SU-DHL-6 (cell line): ENCODE measurements at regions not wholly inside any gene's neighbourhood (a gene's known extent, or its start where the extent isn't known, plus 50 kb on each side); places are given as distances from the start of the nearest gene placed in this dataset.

Experiments used
- H2AFZ ChIP-seq: fragments of 200-600 bp; sonication (generic); 2 replicates; pipeline ENCODE4 v1.6.1; 2014; ENCODE audit warnings: low read depth, mild to moderate bottlenecking, moderate library complexity, mixed read lengths, antibody characterized with exemption, low read length; ENCODE audit not compliant: severe bottlenecking
- H3F3A ChIP-seq: fragments of 200-600 bp; shearing (Covaris generic); 2 replicates; pipeline ENCODE4 v1.6.0; 2016; ENCODE audit warnings: antibody characterized with exemption, mild to moderate bottlenecking; ENCODE audit not compliant: insufficient read depth
- H3K27ac ChIP-seq: fragments of 200-600 bp; sonication (generic); 2 replicates; pipeline ENCODE4 v1.5.1; 2016; ENCODE audit warnings: low read depth, mild to moderate bottlenecking, low read length, moderate library complexity, mixed read lengths
- H3K27me3 ChIP-seq: fragments of 200-600 bp; sonication (generic), shearing (Covaris generic); 2 replicates; pipeline ENCODE4 v1.6.0; 2014; ENCODE audit warnings: mild to moderate bottlenecking, low read length
- H3K36me3 ChIP-seq: fragments of 200-600 bp; sonication (generic); 2 replicates; pipeline ENCODE4 v1.6.1; 2014; ENCODE audit warnings: mild to moderate bottlenecking, low read length, mixed read lengths
- H3K4me2 ChIP-seq: fragments of 300-600, 200-600 bp; shearing (Covaris generic), sonication (generic); 2 replicates; pipeline ENCODE4 v1.6.0; 2014; ENCODE audit warnings: low read length, low read depth, mild to moderate bottlenecking; ENCODE audit not compliant: poor library complexity, severe bottlenecking
- H3K4me3 ChIP-seq: fragments of 200-600 bp; sonication (generic); 2 replicates; pipeline ENCODE4 v1.5.1; 2014; ENCODE audit warnings: antibody characterized with exemption, low read length, mild to moderate bottlenecking, mixed read lengths; ENCODE audit not compliant: insufficient read depth, poor library complexity, severe bottlenecking
- H3K79me2 ChIP-seq: fragments of 200-600 bp; sonication (generic); 2 replicates; pipeline ENCODE4 v1.6.1; 2014; ENCODE audit warnings: mild to moderate bottlenecking, low read length, moderate library complexity; ENCODE audit not compliant: insufficient read depth
- H3K9ac ChIP-seq: fragments of 200-600 bp; sonication (generic); 2 replicates; pipeline ENCODE4 v1.7.0; 2014; ENCODE audit warnings: mild to moderate bottlenecking, low read length
- H3K9me2 ChIP-seq: fragments of 200-600 bp; sonication (generic); replicated peaks from 2 replicates; pipeline ENCODE4 v1.6.1; 2014; ENCODE audit warnings: low read length; ENCODE audit not compliant: insufficient read depth
- H3K9me3 ChIP-seq: fragments of 200-600 bp; sonication (generic); 2 replicates; pipeline ENCODE4 v1.6.1; 2014; ENCODE audit warnings: low read length, mixed read lengths; ENCODE audit not compliant: insufficient read depth
- H4K20me1 ChIP-seq: fragments of 200-600 bp; sonication (generic); 2 replicates; pipeline ENCODE4 v1.6.1; 2014; ENCODE audit warnings: low read depth, mild to moderate bottlenecking, antibody characterized with exemption, low read length, moderate library complexity, mixed read lengths
- CTCF ChIP-seq: fragments of 200-600 bp; sonication (generic); IDR thresholded peaks from one replicate; pipeline ENCODE4 v1.5.1; 2017; ENCODE audit warnings: antibody characterized with exemption, mild to moderate bottlenecking, low read length, moderate library complexity; ENCODE audit not compliant: insufficient read depth, poor library complexity, severe bottlenecking
- EZH2phosphoT487 ChIP-seq: fragments of 200-600 bp; sonication (generic), shearing (Covaris generic); conservative IDR thresholded peaks from 2 replicates; pipeline ENCODE4 v1.6.1; 2018; ENCODE audit warnings: mild to moderate bottlenecking, antibody characterized with exemption, low read length, moderate library complexity, mixed read lengths

GRCh38 chr14:80080601-80081000 lies 130.7 kb downstream of the DIO2 start:
- H3K36me3 ChIP-seq = no peaks in the 10 kb centered on the region
- H3K27ac ChIP-seq = no peak overlapping the region
- no peaks in the 10 kb centered on the region for H3K9me2 ChIP-seq
- no peaks in the 10 kb centered on the region for H3K9me3 ChIP-seq
- H3K79me2 ChIP-seq = no peaks in the 10 kb centered on the region
- H3K9ac ChIP-seq = no peak overlapping the region
- no peaks in the 10 kb centered on the region for H4K20me1 ChIP-seq
- no peak overlapping the region for H2AFZ ChIP-seq
- H3F3A ChIP-seq = no peaks in the 10 kb centered on the region
- H3K27me3 ChIP-seq = no peaks in the 10 kb centered on the region
- H3K4me2 ChIP-seq = no peak overlapping the region
- no peak overlapping the region for H3K4me3 ChIP-seq
- TF ChIP-seq EZH2phosphoT487 = no peak
- TF ChIP-seq CTCF = no peak

GRCh38 chr14:80078501-80078900 lies 132.8 kb downstream of the DIO2 start:
- no peak overlapping the region for H3K27ac ChIP-seq
- H3K79me2 ChIP-seq = no peaks in the 10 kb centered on the region
- H3K4me2 ChIP-seq = no peak overlapping the region
- H3K4me3 ChIP-seq = no peak overlapping the region
- no peaks in the 10 kb centered on the region for H3K36me3 ChIP-seq
- TF ChIP-seq CTCF (no peak), EZH2phosphoT487 (no peak)
- H3F3A ChIP-seq = no peaks in the 10 kb centered on the region
- H3K27me3 ChIP-seq = no peaks in the 10 kb centered on the region
- H3K9me3 ChIP-seq = no peaks in the 10 kb centered on the region
- no peak overlapping the region for H3K9ac ChIP-seq
- H2AFZ ChIP-seq = no peak overlapping the region
- no peaks in the 10 kb centered on the region for H3K9me2 ChIP-seq
- H4K20me1 ChIP-seq = no peaks in the 10 kb centered on the region

DNA sequence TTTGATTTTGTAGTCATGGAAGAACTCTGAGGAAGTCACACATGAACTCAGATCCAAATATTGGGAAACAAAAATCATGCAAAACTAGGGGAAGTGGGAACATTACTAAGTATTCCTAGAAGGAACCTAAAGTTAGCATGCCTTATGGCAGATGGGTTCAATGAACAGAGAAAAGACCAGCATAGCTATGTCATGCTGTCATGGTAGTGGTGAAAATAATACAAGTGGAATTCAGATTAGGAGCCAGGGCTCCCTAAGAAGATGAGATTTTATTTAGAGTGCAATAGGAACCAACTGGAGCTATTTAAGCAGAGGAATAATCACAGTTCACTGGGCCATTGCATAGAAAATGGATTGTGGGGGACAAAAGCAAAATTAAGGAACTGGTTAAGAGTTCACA lies 134.0 kb downstream of the DIO2 start:
- no peaks in the 10 kb centered on the region for H3K79me2 ChIP-seq
- peaks cover 2% of the 10 kb centered on the region; the same call in 1 of the 2 replicates for H3K9me3 ChIP-seq
- no peak overlapping the region for H3K27ac ChIP-seq
- no peak overlapping the region for H3K4me3 ChIP-seq
- no peaks in the 10 kb centered on the region for H3K27me3 ChIP-seq
- H3K9me2 ChIP-seq = no peaks in the 10 kb centered on the region
- H3F3A ChIP-seq = no peaks in the 10 kb centered on the region
- H3K36me3 ChIP-seq = no peaks in the 10 kb centered on the region
- no peaks in the 10 kb centered on the region for H4K20me1 ChIP-seq
- no peak overlapping the region for H2AFZ ChIP-seq
- TF ChIP-seq EZH2phosphoT487 (no peak), CTCF (no peak)
- no peak overlapping the region for H3K9ac ChIP-seq
- H3K4me2 ChIP-seq = no peak overlapping the region
